Keratinocyte (primary cell): ENCODE measurements at regions not wholly inside any gene's neighbourhood (a gene's known extent, or its start where the extent isn't known, plus 50 kb on each side); places are given as distances from the start of the nearest gene placed in this dataset.

Experiments used
- CTCF ChIP-seq, 3 experiments: IDR thresholded peaks in 1 of 3; conservative IDR thresholded peaks in 1 of 3; optimal IDR thresholded peaks in 1 of 3; 2 replicates in 2 of 3; 3 replicates in 1 of 3; pipeline versions ENCODE3 to v1.5.1; 2011; ENCODE audit warnings: low read length in 3 of 3, mild to moderate bottlenecking in 3 of 3, moderate library complexity in 2 of 3, control low read depth in 1 of 3, inconsistent platforms in 1 of 3; ENCODE audit not compliant: insufficient read depth in 2 of 3; ENCODE audit errors: extremely low read depth in 1 of 3
- EZH2 ChIP-seq: IDR thresholded peaks from one replicate; pipeline ENCODE4 v1.6.1; 2012; ENCODE audit warnings: inconsistent platforms, mild to moderate bottlenecking, low read length, moderate library complexity

- no peak for TF ChIP-seq CTCF (optimal IDR thresholded peaks at IDR 0.05 in 1 of 3, IDR thresholded peaks at IDR 0.05 in 1 of 3, conservative IDR thresholded peaks at IDR 0.05 in 1 of 3; ENCODE audit: extremely low read depth in 1 of 3, insufficient read depth in 2 of 3, low read length in 3 of 3)
- TF ChIP-seq EZH2 = no peak
These were observed 252.2 kb upstream of the SP4 start for GRCh38 chr7:21175714-21176113.
